Gastroesophageal sphincter (tissue), 4 donors: ENCODE measurements at regions not wholly inside any gene's neighbourhood (a gene's known extent, or its start where the extent isn't known, plus 50 kb on each side); places are given as distances from the start of the nearest gene placed in this dataset.

ENCODE experiments used
- ATAC-seq: fragments of 150-250 bp; one replicate; pipeline ENCODE4 v1.9.1; 2016; ENCODE audit warnings: mild to moderate bottlenecking, moderate library complexity
- H3K27ac ChIP-seq, 4 donors: fragments of 200-600 bp; sonication (generic) in 3 of 4; 1 replicate in 3 of 4; 2 replicates in 1 of 4; pipeline ENCODE4 v1.5.1; 2016 to 2019
- H3K27me3 ChIP-seq: fragments of 200-600 bp; sonication (generic); one replicate; pipeline ENCODE4 v1.5.1; 2019
- H3K36me3 ChIP-seq, 2 donors: fragments of 200-600 bp; sonication (generic); one replicate each; pipeline ENCODE4 v1.5.1; 2019; ENCODE audit warnings: control low read depth in 1 of 2
- H3K4me1 ChIP-seq, 3 donors: fragments of 200-600 bp; sonication (generic); 1 replicate in 2 of 3; 2 replicates in 1 of 3; pipeline ENCODE4 v1.5.1; 2016 to 2019; ENCODE audit warnings: control low read depth in 2 of 3
- H3K4me3 ChIP-seq, 2 donors: fragments of 200-600 bp; sonication (generic); one replicate each; pipeline ENCODE4 v1.5.1; 2019; ENCODE audit warnings: mild to moderate bottlenecking in 1 of 2, moderate library complexity in 1 of 2
- H3K9me3 ChIP-seq, 3 donors: fragments of 200-600 bp; sonication (generic); one replicate each; pipeline ENCODE4 v1.5.1; 2017 to 2019; ENCODE audit warnings: control low read depth in 2 of 3
- CTCF ChIP-seq, 4 experiments: fragments of 200-600 bp in 2 of 4; fragments of 450-650 bp in 2 of 4; sonication (generic) in 1 of 4; IDR thresholded peaks; one replicate each; pipeline ENCODE4 v1.5.1; 2017 to 2019; ENCODE audit warnings: antibody characterized with exemption in 4 of 4, mild to moderate bottlenecking in 2 of 4, moderate library complexity in 2 of 4
- EP300 ChIP-seq: sonication (generic); formaldehyde crosslinking; IDR thresholded peaks from one replicate; pipeline ENCODE4 v1.6.1; 2017; ENCODE audit warnings: antibody characterized with exemption, mild to moderate bottlenecking
- POLR2A ChIP-seq, 2 donors: fragments of 450-650 bp; IDR thresholded peaks; one replicate each; pipeline ENCODE4 v1.6.1; 2017; ENCODE audit warnings: antibody characterized with exemption in 2 of 2, mild to moderate bottlenecking in 2 of 2, moderate library complexity in 1 of 2
- POLR2AphosphoS5 ChIP-seq: sonication (generic); formaldehyde crosslinking; IDR thresholded peaks from one replicate; pipeline ENCODE4 v1.6.1; 2017; ENCODE audit warnings: antibody characterized with exemption
- WGBS, 2 donors: methylation state at CpG; one replicate each; pipeline ENCODE4 v1.1.5; 2018; ENCODE audit warnings: low coverage in 1 of 2; 5-methylcytosine and 5-hydroxymethylcytosine counted together

- no peak for ATAC-seq
- 74 to 90% methylated on average over 3 to 4 of the region's 5 CpGs for WGBS, 2 donors
These were observed 580.1 kb downstream of the TFAP2B start for GRCh38 chr6:51398793-51399192.

GRCh38 chr6:51410453-51410852, 591.8 kb downstream of the TFAP2B start:
- TF ChIP-seq EP300 (no peak), POLR2A (IDR thresholded peaks at IDR 0.05) (no peak), POLR2AphosphoS5 (no peak)
- H3K36me3 ChIP-seq: no peaks in the 10 kb centered on the region
- no peaks in the 10 kb centered on the region for H3K27me3 ChIP-seq
- no peak overlapping the region for H3K27ac ChIP-seq
- H3K4me3 ChIP-seq: no peak overlapping the region
- WGBS, 2 donors: 82 to 89% methylated on average over 17 to 18 of the region's 25 CpGs
- ATAC-seq: no peak
- H3K9me3 ChIP-seq: no peaks in the 10 kb centered on the region
- H3K4me1 ChIP-seq: no peaks in the 10 kb centered on the region

More at GRCh38 chr6:51398793-51399192, 580.1 kb downstream of the TFAP2B start:
- Histone ChIP-seq H3K36me3 (no peaks in the 10 kb centered on the region), H3K4me3 (no peak overlapping the region), H3K27me3 (no peaks in the 10 kb centered on the region), H3K27ac (no peak overlapping the region), H3K4me1 (no peaks in the 10 kb centered on the region), H3K9me3 (no peaks in the 10 kb centered on the region)
- TF ChIP-seq EP300: no peak
- no peak for TF ChIP-seq POLR2A (IDR thresholded peaks at IDR 0.05)

- H3K4me3 ChIP-seq: no peak overlapping the region
- no peaks in the 10 kb centered on the region for H3K27me3 ChIP-seq
- no peak for TF ChIP-seq POLR2AphosphoS5
- TF ChIP-seq POLR2A (IDR thresholded peaks at IDR 0.05): no peak
- TF ChIP-seq EP300: no peak
- TF ChIP-seq CTCF (IDR thresholded peaks at IDR 0.05): no peak
- H3K4me1 ChIP-seq: no peaks in the 10 kb centered on the region
- H3K9me3 ChIP-seq: no peaks in the 10 kb centered on the region
- ATAC-seq: no peak
- no peak overlapping the region for H3K27ac ChIP-seq
- no peaks in the 10 kb centered on the region for H3K36me3 ChIP-seq
- 45 to 84% methylated on average over 3 to 4 of the region's 4 CpGs for WGBS, 2 donors
These were observed 592.9 kb downstream of the TFAP2B start for GRCh38 chr6:51411496-51412125.

DNA sequence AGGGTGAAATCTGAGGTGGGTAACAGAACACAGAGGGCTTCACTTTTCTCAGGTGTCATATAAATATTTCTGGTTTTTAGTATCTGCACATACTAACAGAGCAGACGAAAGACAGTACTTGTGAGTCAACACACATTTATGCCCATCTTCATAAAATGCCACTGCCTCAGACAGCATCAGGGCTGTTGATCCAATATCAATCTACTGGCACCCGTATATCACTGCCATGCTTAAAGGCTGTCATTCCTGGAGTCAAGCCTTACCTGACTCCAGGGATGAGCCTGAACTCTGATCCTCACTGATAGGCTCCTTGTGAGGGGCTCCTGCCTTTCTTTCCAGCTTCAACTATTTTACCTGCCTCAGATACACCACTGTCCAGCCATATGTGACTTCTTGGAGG, 595.7 kb downstream of the TFAP2B start:
- Histone ChIP-seq H3K4me3 (no peak overlapping the region), H3K27me3 (no peaks in the 10 kb centered on the region), H3K27ac (no peak overlapping the region), H3K36me3 (no peaks in the 10 kb centered on the region), H3K4me1 (no peaks in the 10 kb centered on the region), H3K9me3 (no peaks in the 10 kb centered on the region)
- no peak for TF ChIP-seq POLR2A (IDR thresholded peaks at IDR 0.05)
- no peak for TF ChIP-seq CTCF (IDR thresholded peaks at IDR 0.05)
- TF ChIP-seq POLR2AphosphoS5: no peak
- no peak for TF ChIP-seq EP300
- WGBS, 2 donors: 63 to 80% methylated on average over 1 to 2 of the region's 2 CpGs
- no peak for ATAC-seq

- H3K36me3 ChIP-seq: no peaks in the 10 kb centered on the region
- no peak overlapping the region for H3K27ac ChIP-seq
- H3K4me1 ChIP-seq: no peaks in the 10 kb centered on the region
- H3K9me3 ChIP-seq: no peaks in the 10 kb centered on the region
- no peaks in the 10 kb centered on the region for H3K27me3 ChIP-seq
- no peak overlapping the region for H3K4me3 ChIP-seq
- no peak for ATAC-seq
- 40 to 91% methylated on average over 2 to 3 of the region's 3 CpGs for WGBS, 2 donors
- TF ChIP-seq POLR2A (IDR thresholded peaks at IDR 0.05): no peak
- TF ChIP-seq POLR2AphosphoS5: no peak
- no peak for TF ChIP-seq CTCF (IDR thresholded peaks at IDR 0.05)
- no peak for TF ChIP-seq EP300
These were observed 596.8 kb downstream of the TFAP2B start for GRCh38 chr6:51415501-51415900.

DNA sequence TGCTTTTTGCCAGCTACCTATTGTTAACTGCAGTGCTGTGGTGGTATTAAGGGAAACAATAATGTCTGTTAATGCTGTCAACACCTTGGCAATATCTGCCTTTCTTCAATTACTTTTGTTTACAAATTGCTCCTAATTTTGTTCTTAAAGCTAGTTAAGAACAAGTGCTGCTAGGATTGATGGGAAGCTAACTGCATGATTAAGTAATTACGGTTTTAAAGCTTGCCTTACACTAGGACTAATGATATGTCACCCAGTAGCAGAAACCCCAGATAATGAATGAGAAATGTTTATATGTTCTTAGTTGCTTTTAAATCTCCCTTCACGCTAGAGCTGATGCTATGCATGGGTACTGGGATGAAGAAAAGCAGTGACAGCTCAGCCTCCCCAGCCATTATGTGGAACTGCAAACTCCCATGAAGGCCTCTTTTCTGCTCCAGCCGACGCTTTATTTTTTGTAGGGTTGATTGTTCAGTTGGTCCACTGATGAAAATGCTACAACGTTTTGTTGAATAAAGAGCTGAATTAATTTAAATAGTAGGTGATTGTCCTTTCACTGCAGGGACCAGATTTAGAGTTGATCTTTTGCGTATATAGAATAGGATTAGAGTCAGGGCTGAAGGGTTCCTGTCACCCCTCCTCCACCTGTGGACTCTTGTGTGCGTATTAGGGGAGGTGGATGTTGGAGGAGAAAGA, 610.5 kb downstream of the TFAP2B start:
- Histone ChIP-seq H3K9me3 (no peaks in the 10 kb centered on the region), H3K4me3 (no peak overlapping the region), H3K27ac (no peak overlapping the region), H3K4me1 (no peaks in the 10 kb centered on the region), H3K36me3 (no peaks in the 10 kb centered on the region), H3K27me3 (no peaks in the 10 kb centered on the region)
- WGBS, 2 donors: 21 to 53% methylated on average over 7 of the region's 7 CpGs
- no peak for ATAC-seq
- TF ChIP-seq POLR2A (IDR thresholded peaks at IDR 0.05) (no peak), POLR2AphosphoS5 (no peak), CTCF (IDR thresholded peaks at IDR 0.05) (no peak), EP300 (no peak)
